ENCODE measurements at regions not wholly inside any gene's neighbourhood (a gene's known extent, or its start where the extent isn't known, plus 50 kb on each side); places are given as distances from the start of the nearest gene placed in this dataset.

DNA sequence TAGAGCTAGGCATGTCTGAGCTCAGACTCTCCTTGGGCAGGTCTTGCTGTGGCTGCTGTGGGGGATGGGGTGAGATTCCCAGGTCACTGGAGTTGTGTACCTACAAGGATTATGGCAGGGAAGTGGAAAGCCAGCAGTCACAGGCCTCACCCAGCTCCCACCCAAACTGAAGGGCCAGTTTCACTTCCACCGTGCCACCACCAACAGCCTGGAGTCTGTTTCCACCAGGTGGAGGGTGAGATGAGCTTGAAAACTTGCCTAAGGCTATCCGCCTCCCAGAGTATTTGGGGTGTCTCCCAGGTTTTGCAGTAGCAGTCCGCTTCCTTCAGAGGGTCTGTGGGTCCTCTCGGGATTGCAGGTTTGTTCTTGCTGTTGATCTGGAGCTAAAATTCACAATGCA, 327.7 kb downstream of the PTPRC start:
- no peak for DNase-seq (ENCODE audit: low read depth, low spot score)
- no peak overlapping the region for H3K4me3 ChIP-seq (ENCODE audit: low read depth, low read length)
- in situ Hi-C loops (cut with HindIII; ENCODE audit: low sequenced_read_pairs): no loop called here
- TF ChIP-seq, protein P1, sequence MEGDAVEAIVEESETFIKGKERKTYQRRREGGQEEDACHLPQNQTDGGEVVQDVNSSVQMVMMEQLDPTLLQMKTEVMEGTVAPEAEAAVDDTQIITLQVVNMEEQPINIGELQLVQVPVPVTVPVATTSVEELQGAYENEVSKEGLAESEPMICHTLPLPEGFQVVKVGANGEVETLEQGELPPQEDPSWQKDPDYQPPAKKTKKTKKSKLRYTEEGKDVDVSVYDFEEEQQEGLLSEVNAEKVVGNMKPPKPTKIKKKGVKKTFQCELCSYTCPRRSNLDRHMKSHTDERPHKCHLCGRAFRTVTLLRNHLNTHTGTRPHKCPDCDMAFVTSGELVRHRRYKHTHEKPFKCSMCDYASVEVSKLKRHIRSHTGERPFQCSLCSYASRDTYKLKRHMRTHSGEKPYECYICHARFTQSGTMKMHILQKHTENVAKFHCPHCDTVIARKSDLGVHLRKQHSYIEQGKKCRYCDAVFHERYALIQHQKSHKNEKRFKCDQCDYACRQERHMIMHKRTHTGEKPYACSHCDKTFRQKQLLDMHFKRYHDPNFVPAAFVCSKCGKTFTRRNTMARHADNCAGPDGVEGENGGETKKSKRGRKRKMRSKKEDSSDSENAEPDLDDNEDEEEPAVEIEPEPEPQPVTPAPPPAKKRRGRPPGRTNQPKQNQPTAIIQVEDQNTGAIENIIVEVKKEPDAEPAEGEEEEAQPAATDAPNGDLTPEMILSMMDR (IDR thresholded peaks at IDR 0.05; ENCODE audit: low read depth, low read length): no peak

DNA sequence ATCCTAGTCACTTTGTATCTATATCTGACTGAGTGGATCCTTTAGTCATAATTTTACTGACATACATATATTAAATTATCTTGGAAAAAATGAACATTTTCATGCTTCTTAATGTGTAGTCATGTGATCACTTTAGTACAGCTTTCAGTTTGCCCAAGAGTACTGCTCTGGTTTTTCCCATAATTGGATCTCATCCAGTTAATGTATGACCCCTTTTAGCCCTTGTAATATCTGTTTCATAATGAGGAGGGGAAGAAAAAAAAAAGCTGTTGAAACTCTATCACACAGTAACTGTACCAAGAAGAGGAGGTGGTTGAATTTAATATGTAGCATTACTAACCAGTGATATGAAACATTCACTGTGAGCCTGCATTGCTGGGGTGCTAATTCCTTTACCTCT, 328.7 kb downstream of the PTPRC start:
- no peak for DNase-seq (ENCODE audit: low read depth, low spot score)
- H3K4me3 ChIP-seq (ENCODE audit: low read depth, low read length): no peak overlapping the region
- in situ Hi-C loops (cut with HindIII; ENCODE audit: low sequenced_read_pairs): no loop called here
- TF ChIP-seq, protein P1 (IDR thresholded peaks at IDR 0.05; ENCODE audit: low read depth, low read length): no peak

DNA sequence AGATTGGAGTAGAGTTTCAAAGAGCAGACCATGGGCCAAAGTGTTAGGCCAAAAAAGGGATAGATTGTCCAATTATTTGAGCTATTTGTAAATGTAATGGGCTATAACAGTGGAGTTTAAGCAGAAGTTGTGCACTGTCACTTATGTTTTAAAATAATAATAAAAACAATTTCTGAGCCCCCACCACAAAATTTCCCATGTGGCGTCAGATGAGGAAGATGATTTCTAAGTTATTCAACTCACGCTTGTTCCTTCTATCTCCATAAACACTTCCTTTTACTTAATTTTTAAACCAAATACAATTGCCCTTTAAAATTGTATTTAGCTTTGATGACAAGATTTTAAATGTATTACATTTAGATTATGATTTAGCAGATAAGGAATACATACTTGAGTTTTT, 330.0 kb downstream of the PTPRC start:
- no peak for DNase-seq (ENCODE audit: low read depth, low spot score)
- TF ChIP-seq, protein P1 (IDR thresholded peaks at IDR 0.05; ENCODE audit: low read depth, low read length): no peak
- in situ Hi-C loops (cut with HindIII; ENCODE audit: low sequenced_read_pairs): no loop called here
- H3K4me3 ChIP-seq (ENCODE audit: low read depth, low read length): no peak overlapping the region

DNA sequence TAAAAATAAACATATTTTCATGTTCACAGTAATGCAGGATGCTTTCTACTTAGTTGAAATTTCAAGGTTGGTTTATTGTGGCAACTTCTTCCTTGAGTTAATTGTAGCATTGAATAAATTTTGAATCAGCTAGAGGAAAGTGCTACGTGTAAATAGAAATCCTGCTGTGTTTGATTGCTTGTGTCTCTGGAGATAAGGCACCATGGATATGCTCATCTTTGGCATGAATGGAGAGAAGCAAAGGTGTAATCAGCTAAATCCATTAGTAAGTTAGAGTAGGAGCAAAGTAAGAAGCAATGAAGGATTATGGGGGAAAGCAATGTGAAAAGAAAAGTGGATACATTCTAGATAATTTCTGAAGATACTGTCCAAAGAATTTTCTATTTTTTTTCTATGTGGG, 331.1 kb downstream of the PTPRC start:
- no peak overlapping the region for H3K4me3 ChIP-seq (ENCODE audit: low read depth, low read length)
- no peak for DNase-seq (ENCODE audit: low read depth, low spot score)
- TF ChIP-seq, protein P1 (IDR thresholded peaks at IDR 0.05; ENCODE audit: low read depth, low read length): no peak
- in situ Hi-C loops (cut with HindIII; ENCODE audit: low sequenced_read_pairs): no loop called here

DNA sequence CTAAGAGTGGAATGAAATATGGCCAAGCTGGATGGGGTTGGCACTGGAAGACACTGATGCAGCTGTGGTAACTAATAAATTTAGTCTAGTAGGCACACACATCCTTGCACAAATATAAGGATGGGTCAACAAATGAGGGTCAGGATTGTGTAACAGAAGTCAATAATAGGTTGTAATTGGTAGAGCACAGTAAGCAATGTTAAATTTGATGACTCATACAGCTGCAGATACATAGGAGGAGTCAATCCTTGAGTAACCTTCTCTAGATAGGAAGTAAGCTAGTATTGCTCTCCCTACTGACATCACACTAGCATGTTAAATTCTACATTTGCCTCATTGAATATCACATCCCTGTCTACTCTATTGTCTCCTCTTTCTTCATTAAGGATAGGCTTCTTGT, 332.1 kb downstream of the PTPRC start:
- DNase-seq (ENCODE audit: low read depth, low spot score): peak; percentile 11
- no peak overlapping the region for H3K4me3 ChIP-seq (ENCODE audit: low read depth, low read length)
- in situ Hi-C loops (cut with HindIII; ENCODE audit: low sequenced_read_pairs): no loop called here
- TF ChIP-seq, protein P1 (IDR thresholded peaks at IDR 0.05; ENCODE audit: low read depth, low read length): no peak

- in situ Hi-C loops (cut with HindIII; ENCODE audit: low sequenced_read_pairs): no loop called here
- TF ChIP-seq, protein P1 (IDR thresholded peaks at IDR 0.05; ENCODE audit: low read depth, low read length): no peak
- H3K4me3 ChIP-seq (ENCODE audit: low read depth, low read length): no peak overlapping the region
- no peak for DNase-seq (ENCODE audit: low read depth, low spot score)
Measured at GRCh38 chr1:198977909-198978308, 339.1 kb downstream of the PTPRC start.

GRCh38 chr1:198978523-198978922, 339.7 kb downstream of the PTPRC start:
- TF ChIP-seq, protein P1 (IDR thresholded peaks at IDR 0.05; ENCODE audit: low read depth, low read length): no peak
- in situ Hi-C loops (cut with HindIII; ENCODE audit: low sequenced_read_pairs): no loop called here
- no peak for DNase-seq (ENCODE audit: low read depth, low spot score)
- H3K4me3 ChIP-seq (ENCODE audit: low read depth, low read length): no peak overlapping the region
